Nephron (organoid): ENCODE measurements at regions not wholly inside any gene's neighbourhood (a gene's known extent, or its start where the extent isn't known, plus 50 kb on each side); places are given as distances from the start of the nearest gene placed in this dataset.

Experiments
- H3K27ac Mint-ChIP-seq, 3 experiments: 2 replicates each; pipeline ENCODE4 v1.8.0; 2020; ENCODE audit warnings: mixed read lengths in 3 of 3, mild to moderate bottlenecking in 2 of 3, moderate library complexity in 1 of 3
- H3K27me3 Mint-ChIP-seq: 2 replicates; pipeline ENCODE4 v1.8.0; 2021; ENCODE audit warnings: low read depth, mild to moderate bottlenecking, moderate library complexity, mixed read lengths
- H3K36me3 Mint-ChIP-seq: 2 replicates; pipeline ENCODE4 v1.8.0; 2020; ENCODE audit warnings: low read depth, mixed read lengths
- H3K4me1 Mint-ChIP-seq: 2 replicates; pipeline ENCODE4 v1.8.0; 2020; ENCODE audit warnings: mixed read lengths
- H3K4me3 Mint-ChIP-seq, 3 experiments: 2 replicates each; pipeline ENCODE4 v1.8.0; 2020; ENCODE audit warnings: mild to moderate bottlenecking in 3 of 3, mixed read lengths in 3 of 3, moderate library complexity in 2 of 3
- H3K9me3 Mint-ChIP-seq: 2 replicates; pipeline ENCODE4 v1.8.0; 2020; ENCODE audit warnings: mixed read lengths
- TF ChIP-seq, protein P1 (sequence below), 3 experiments: fragments of 200-600 bp; sonication (generic); IDR thresholded peaks; one replicate each; pipeline ENCODE4 v1.5.0; 2021; ENCODE audit warnings: antibody characterized with exemption in 3 of 3; ENCODE audit not compliant: unreplicated experiment in 3 of 3

DNA sequence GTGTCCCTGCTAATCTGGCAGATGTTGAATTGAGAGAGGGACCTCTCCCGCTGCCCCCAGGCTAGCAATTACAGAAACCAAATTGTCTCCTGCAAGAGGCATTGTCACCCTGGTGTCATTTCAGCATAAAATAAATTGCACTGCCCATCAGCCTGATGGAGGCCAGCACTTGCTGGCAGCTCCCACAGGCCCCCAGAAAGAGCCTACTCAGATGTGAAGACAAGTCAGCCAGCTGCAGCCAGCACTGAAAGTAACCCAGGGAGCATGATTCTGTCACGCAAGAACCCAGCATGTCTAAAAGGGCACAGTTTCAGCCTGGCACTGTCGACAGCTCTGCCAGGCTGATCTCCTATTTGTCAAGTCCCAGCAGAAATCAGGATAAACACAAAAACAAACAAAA lies 110.3 kb upstream of the CTTNBP2NL start:
- Mint-ChIP-seq H3K27me3 (peaks cover 16% of the 10 kb centered on the region), H3K27ac (no peak overlapping the region), H3K4me3 (no peak overlapping the region), H3K36me3 (no peaks in the 10 kb centered on the region), H3K9me3 (peaks cover 3% of the 10 kb centered on the region), H3K4me1 (no peaks in the 10 kb centered on the region)
- TF ChIP-seq, protein P1, sequence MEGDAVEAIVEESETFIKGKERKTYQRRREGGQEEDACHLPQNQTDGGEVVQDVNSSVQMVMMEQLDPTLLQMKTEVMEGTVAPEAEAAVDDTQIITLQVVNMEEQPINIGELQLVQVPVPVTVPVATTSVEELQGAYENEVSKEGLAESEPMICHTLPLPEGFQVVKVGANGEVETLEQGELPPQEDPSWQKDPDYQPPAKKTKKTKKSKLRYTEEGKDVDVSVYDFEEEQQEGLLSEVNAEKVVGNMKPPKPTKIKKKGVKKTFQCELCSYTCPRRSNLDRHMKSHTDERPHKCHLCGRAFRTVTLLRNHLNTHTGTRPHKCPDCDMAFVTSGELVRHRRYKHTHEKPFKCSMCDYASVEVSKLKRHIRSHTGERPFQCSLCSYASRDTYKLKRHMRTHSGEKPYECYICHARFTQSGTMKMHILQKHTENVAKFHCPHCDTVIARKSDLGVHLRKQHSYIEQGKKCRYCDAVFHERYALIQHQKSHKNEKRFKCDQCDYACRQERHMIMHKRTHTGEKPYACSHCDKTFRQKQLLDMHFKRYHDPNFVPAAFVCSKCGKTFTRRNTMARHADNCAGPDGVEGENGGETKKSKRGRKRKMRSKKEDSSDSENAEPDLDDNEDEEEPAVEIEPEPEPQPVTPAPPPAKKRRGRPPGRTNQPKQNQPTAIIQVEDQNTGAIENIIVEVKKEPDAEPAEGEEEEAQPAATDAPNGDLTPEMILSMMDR (IDR thresholded peaks at IDR 0.05; ENCODE audit: unreplicated experiment in 3 of 3): no peak

DNA sequence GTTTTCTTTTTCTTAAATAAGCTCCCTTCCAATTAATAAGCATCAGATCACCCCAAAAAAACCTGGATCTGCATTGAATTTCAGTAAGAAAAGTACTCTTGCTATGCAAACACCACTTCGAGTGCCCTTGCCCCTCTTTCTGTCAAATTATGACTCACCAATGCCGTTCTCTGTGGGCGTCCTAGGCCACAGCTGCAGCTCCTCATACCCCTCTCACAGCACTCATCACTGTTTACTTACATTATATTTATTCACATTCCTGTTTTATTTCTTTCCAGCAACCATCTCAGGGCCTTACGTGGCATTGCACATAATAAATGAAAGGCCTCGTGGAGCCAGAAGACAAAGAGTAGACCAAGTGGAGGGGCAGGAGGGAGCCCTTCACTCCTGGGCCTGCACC lies 99.1 kb upstream of the CTTNBP2NL start:
- Mint-ChIP-seq H3K9me3 (peaks cover 8% of the 10 kb centered on the region), H3K4me1 (no peaks in the 10 kb centered on the region), H3K4me3 (no peak overlapping the region), H3K27me3 (peaks cover 10% of the 10 kb centered on the region), H3K36me3 (no peaks in the 10 kb centered on the region), H3K27ac (no peak overlapping the region)
- TF ChIP-seq, protein P1 (IDR thresholded peaks at IDR 0.05; ENCODE audit: unreplicated experiment in 3 of 3): no peak

DNA sequence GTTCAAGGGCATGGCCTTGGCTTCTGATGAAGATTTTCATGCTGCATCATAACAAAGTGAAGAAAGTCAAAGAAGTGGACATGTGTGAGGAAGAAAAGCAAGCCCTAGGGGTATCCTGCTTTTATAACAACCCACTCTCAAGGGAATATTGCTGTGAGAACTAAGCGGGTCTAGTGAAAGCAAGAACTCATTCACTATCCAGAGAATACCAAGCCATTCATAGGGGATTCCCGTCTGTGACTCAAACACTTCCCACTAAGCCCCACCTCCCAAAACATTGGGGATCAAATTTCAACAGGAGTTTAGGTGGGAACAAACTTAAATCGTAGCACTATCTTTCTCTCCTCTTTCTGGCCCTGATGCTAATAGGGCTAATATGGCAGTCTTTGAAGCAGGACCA lies 98.5 kb upstream of the CTTNBP2NL start:
- TF ChIP-seq, protein P1 (IDR thresholded peaks at IDR 0.05; ENCODE audit: unreplicated experiment in 3 of 3): no peak
- H3K4me3 Mint-ChIP-seq: no peak overlapping the region
- H3K27ac Mint-ChIP-seq: no peak overlapping the region
- H3K36me3 Mint-ChIP-seq: no peaks in the 10 kb centered on the region
- no peaks in the 10 kb centered on the region for H3K4me1 Mint-ChIP-seq
- H3K27me3 Mint-ChIP-seq: peaks cover 12% of the 10 kb centered on the region
- H3K9me3 Mint-ChIP-seq: peaks cover 8% of the 10 kb centered on the region

DNA sequence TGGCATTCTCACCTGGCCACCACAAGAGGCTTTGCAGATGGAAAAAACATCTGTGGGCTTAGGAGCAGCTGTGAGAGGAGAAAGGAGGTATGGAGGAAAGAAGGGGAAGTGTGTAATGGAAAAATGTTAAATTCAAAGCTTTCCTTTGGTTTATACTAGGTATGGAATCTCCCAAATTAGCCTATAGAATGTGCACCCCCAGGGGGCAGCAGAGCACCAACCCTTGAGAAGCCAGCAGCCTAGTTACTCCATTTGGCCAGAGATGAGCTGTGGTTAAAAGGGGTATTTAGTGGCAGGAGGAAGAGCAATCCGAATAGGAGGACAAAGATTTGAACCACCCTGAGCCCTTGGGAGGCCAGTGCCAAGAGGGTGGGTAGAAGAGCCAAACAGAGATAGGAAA lies 97.5 kb upstream of the CTTNBP2NL start:
- H3K4me3 Mint-ChIP-seq: no peak overlapping the region
- TF ChIP-seq, protein P1 (IDR thresholded peaks at IDR 0.05; ENCODE audit: unreplicated experiment in 3 of 3): peak; percentile 25 to 34 (median 29)
- H3K27me3 Mint-ChIP-seq: peaks cover 15% of the 10 kb centered on the region
- H3K36me3 Mint-ChIP-seq: no peaks in the 10 kb centered on the region
- H3K4me1 Mint-ChIP-seq: no peaks in the 10 kb centered on the region
- no peak overlapping the region for H3K27ac Mint-ChIP-seq
- peaks cover 8% of the 10 kb centered on the region for H3K9me3 Mint-ChIP-seq

DNA sequence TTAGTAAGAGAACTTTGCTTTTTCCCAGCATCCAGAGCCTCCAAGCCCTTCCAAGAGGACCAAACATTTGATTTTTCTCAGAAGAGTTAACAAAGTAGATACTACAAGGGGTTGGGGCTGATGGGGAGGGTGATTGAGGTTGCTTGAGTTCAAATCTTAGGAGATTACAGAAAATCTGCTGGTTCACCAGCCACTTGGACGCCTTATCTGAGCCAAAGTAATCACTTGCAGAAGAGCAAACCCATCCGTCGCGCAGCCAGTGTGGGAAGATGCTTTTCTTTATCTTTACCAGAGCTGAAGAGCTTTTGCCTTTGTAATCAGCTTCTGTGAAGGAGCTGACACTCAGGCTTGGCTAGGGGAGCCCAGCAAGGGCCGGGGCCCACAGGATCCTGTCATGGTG lies 91.9 kb upstream of the CTTNBP2NL start:
- TF ChIP-seq, protein P1 (IDR thresholded peaks at IDR 0.05; ENCODE audit: unreplicated experiment in 3 of 3): no peak
- H3K27me3 Mint-ChIP-seq: peaks cover 24% of the 10 kb centered on the region
- H3K27ac Mint-ChIP-seq: no peak overlapping the region
- no peaks in the 10 kb centered on the region for H3K36me3 Mint-ChIP-seq
- H3K4me3 Mint-ChIP-seq: no peak overlapping the region
- H3K4me1 Mint-ChIP-seq: peaks cover 10% of the 10 kb centered on the region
- no peaks in the 10 kb centered on the region for H3K9me3 Mint-ChIP-seq

DNA sequence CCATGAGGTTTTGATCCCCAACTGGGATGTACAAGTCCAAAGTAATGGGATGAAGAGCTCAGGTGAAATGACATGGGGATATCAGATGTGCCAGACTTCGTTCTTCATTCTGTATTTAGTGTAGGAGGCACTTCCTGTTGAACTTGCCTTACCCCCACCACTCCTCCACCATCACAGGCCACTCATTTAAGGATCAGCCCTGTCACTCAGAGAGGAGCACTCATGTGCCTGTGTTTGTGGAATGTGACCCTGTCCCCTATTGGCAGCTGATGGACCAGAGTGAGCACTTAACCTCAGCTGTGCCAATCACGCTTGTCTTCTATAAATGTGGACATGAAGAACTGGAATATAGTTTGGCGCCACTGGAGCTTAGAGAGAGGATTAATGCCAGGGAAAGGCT lies 91.4 kb upstream of the CTTNBP2NL start:
- H3K27ac Mint-ChIP-seq: no peak overlapping the region
- no peak overlapping the region for H3K4me3 Mint-ChIP-seq
- peaks cover 24% of the 10 kb centered on the region for H3K27me3 Mint-ChIP-seq
- no peaks in the 10 kb centered on the region for H3K36me3 Mint-ChIP-seq
- TF ChIP-seq, protein P1 (IDR thresholded peaks at IDR 0.05; ENCODE audit: unreplicated experiment in 3 of 3): no peak
- no peaks in the 10 kb centered on the region for H3K9me3 Mint-ChIP-seq
- H3K4me1 Mint-ChIP-seq: peaks cover 13% of the 10 kb centered on the region
